Heart left ventricle (tissue), 16 donors: ENCODE measurements at regions not wholly inside any gene's neighbourhood (a gene's known extent, or its start where the extent isn't known, plus 50 kb on each side); places are given as distances from the start of the nearest gene placed in this dataset.

Experiments
- ATAC-seq, 4 donors: fragments of 200-7000 bp; cut with Tn5 transposase; one replicate each; pipeline ENCODE4 v1.9.1; 2020 to 2022; ENCODE audit warnings: moderate library complexity in 4 of 4, mild to moderate bottlenecking in 3 of 4, moderate number of reproducible peaks in 1 of 4
- DNase-seq, 5 donors: peaks; one replicate each; pipeline ENCODE4 v3.0.0-alpha.2; 2020
- H3K27ac ChIP-seq, 12 donors: fragments of 200-600 bp; sonication (generic) in 4 of 12; one replicate each; pipeline versions ENCODE4 v1.5.0 to v1.8.0; 2016 to 2022; ENCODE audit warnings: mild to moderate bottlenecking in 2 of 12
- H3K27me3 ChIP-seq, 9 donors: fragments of 200-600 bp; sonication (generic) in 2 of 9; one replicate each; pipeline versions ENCODE4 v1.5.1 to v1.8.0; 2016 to 2022; ENCODE audit warnings: mild to moderate bottlenecking in 3 of 9
- H3K36me3 ChIP-seq, 9 donors: fragments of 200-600 bp; sonication (generic) in 2 of 9; one replicate each; pipeline versions ENCODE4 v1.5.0 to v1.8.0; 2018 to 2022; ENCODE audit warnings: mild to moderate bottlenecking in 2 of 9
- H3K4me1 ChIP-seq, 12 donors: fragments of 200-600 bp; sonication (generic) in 4 of 12; one replicate each; pipeline versions ENCODE4 v1.5.0 to v1.8.0; 2016 to 2022; ENCODE audit warnings: mild to moderate bottlenecking in 3 of 12
- H3K4me3 ChIP-seq, 12 donors: fragments of 200-600 bp; sonication (generic) in 4 of 12; one replicate each; pipeline versions ENCODE4 v1.5.0 to v1.8.0; 2017 to 2022; ENCODE audit warnings: mild to moderate bottlenecking in 9 of 12, moderate library complexity in 4 of 12
- H3K9me3 ChIP-seq, 12 donors: fragments of 200-600 bp; sonication (generic) in 4 of 12; one replicate each; pipeline versions ENCODE4 v1.5.0 to v1.8.0; 2016 to 2022; ENCODE audit warnings: mild to moderate bottlenecking in 1 of 12
- CTCF ChIP-seq, 12 donors: fragments of 200-600 bp; sonication (generic) in 4 of 12; IDR thresholded peaks; one replicate each; pipeline versions ENCODE4 v1.5.0 to v1.8.0; 2018 to 2022; ENCODE audit warnings: antibody characterized with exemption in 12 of 12, mild to moderate bottlenecking in 5 of 12
- POLR2A ChIP-seq, 2 donors: fragments of 450-650 bp; IDR thresholded peaks; one replicate each; pipeline ENCODE4 v1.6.1; 2017; ENCODE audit warnings: antibody characterized with exemption in 2 of 2, mild to moderate bottlenecking in 2 of 2, moderate library complexity in 2 of 2
- WGBS, 4 donors: extraction: QIAGEN DNeasy Blood & Tissue Kit in 2 of 4; methylation state at CpG; one replicate each; pipeline versions ENCODE4 v1.1.5 to v1.1.7; 2013 to 2018; 5-methylcytosine and 5-hydroxymethylcytosine counted together
- intact Hi-C, 10 donors: fragments of 100-400 bp; cut with DNase I; formaldehyde crosslinking; loops; one replicate each; pipeline versions ENCODE4 v1.11.1 to v1.14.2; 2022
- donor health status: ischemic (EF 13 %, LVEDD 7.1; RV severe dilation, severe dysfunction).
- donor health status: healthy with polysubstance abuse.
- donor health status: DM: no; HTN: yes; CAD: no.
- donor health status: DM: no; HTN: no; CAD: no.
- donor health status: ischemic (EF 25% LVEDD 6.9; RV normal size, moderate dysfunction).
- donor health status: ischemic (EF 25% LVEDD 5.7; RV mildly dilated, moderate dysfunction).
- donor health status: healthy.
- donor health status: DM: yes; HTN: yes; CAD: no.
- donor health status: ischemic (EF 35%, LVEDD 5.7; RV mildly dilated, moderate dysfunction).
- donor health status: nonischemic (EF 11% LVEDD 7.7; RV severe dilation, severe dysfunction).
- donor health status: DM: yes; HTN: yes; CAD: no.
- donor health status: PGD.
- donor health status: ischemic (EF 29% LVEDD 5.4; RV normal size, mild dysfunction).
- donor health status: nonischemic (EF 23%, LVEDD 6.1; RV moderate dilation, normal function).

- Histone ChIP-seq H3K9me3 (peaks cover 0 to 10% (median 0%) of the 10 kb centered on the region in 12 donors), H3K36me3 (no peaks in the 10 kb centered on the region), H3K27me3 (no peaks in the 10 kb centered on the region), H3K4me1 (peaks cover 0 to 6% (median 0%) of the 10 kb centered on the region in 12 donors), H3K4me3 (no peak overlapping the region), H3K27ac (no peak overlapping the region)
- intact Hi-C loops, result no loop called here
- 71 to 86% (median 83%) methylated on average over 3 of the region's 3 CpGs for WGBS, 4 donors
- TF ChIP-seq CTCF (IDR thresholded peaks at IDR 0.05) (no peak), POLR2A (IDR thresholded peaks at IDR 0.05) (no peak)
- ATAC-seq (no peak), DNase-seq (no peak)
Observed at GRCh38 chr1:30532621-30533020, 190.8 kb downstream of the MATN1 start.

GRCh38 chr1:30527511-30528140 lies 195.8 kb downstream of the MATN1 start:
- H3K36me3 ChIP-seq, result no peaks in the 10 kb centered on the region
- ATAC-seq, result peak; percentile 70 to 88 (median 82)
- intact Hi-C loops, result loop anchor here in 2 of 10 donors (5.0 to 10.0 kb wide), 2 partner anchors 120 to 177 kb away; no protein-coding TSS in a partner anchor
- H3K27ac ChIP-seq, result peak overlapping the region; percentile 68 to 98 (median 86)
- DNase-seq, result peak in 4 of 5 donors; percentile 69 to 91 (median 79)
- H3K9me3 ChIP-seq, result peaks cover 0 to 10% (median 0%) of the 10 kb centered on the region in 12 donors
- 38 to 56% (median 45%) methylated on average over 7 to 13 of the region's 13 CpGs for WGBS, 4 donors
- H3K4me3 ChIP-seq, result no peak overlapping the region
- H3K27me3 ChIP-seq, result peaks cover 0 to 12% (median 0%) of the 10 kb centered on the region in 9 donors
- peaks cover 0 to 49% (median 25%) of the 10 kb centered on the region in 12 donors for H3K4me1 ChIP-seq
- TF ChIP-seq CTCF (IDR thresholded peaks at IDR 0.05) (no peak), POLR2A (IDR thresholded peaks at IDR 0.05) (no peak)

- no peak for DNase-seq
- WGBS, 4 donors, result 40 to 44% (median 42%) methylated on average over 5 to 6 of the region's 6 CpGs
- intact Hi-C loops, result loop anchor here in 2 of 10 donors (5.0 to 10.0 kb wide), 2 partner anchors 119 to 178 kb away; no protein-coding TSS in a partner anchor
- no peak overlapping the region for H3K4me3 ChIP-seq
- H3K9me3 ChIP-seq, result peaks cover 0 to 2% (median 0%) of the 10 kb centered on the region in 12 donors
- H3K27ac ChIP-seq, result peak overlapping the region; percentile 51 to 98 (median 83)
- TF ChIP-seq CTCF (IDR thresholded peaks at IDR 0.05), result no peak
- TF ChIP-seq POLR2A (IDR thresholded peaks at IDR 0.05), result no peak
- H3K4me1 ChIP-seq, result peaks cover 0 to 55% (median 26%) of the 10 kb centered on the region in 12 donors
- H3K36me3 ChIP-seq, result no peaks in the 10 kb centered on the region
- H3K27me3 ChIP-seq, result peaks cover 0 to 12% (median 0%) of the 10 kb centered on the region in 9 donors
- ATAC-seq, result no peak
Observed at GRCh38 chr1:30526652-30527345, 196.6 kb downstream of the MATN1 start.
